ENCODE measurements at regions not wholly inside any gene's neighbourhood (a gene's known extent, or its start where the extent isn't known, plus 50 kb on each side); places are given as distances from the start of the nearest gene placed in this dataset.

- TF ChIP-seq SPI1 (IDR thresholded peaks at IDR 0.05; ENCODE audit: borderline replicate concordance, low read depth) (no peak), CTCF (IDR thresholded peaks at IDR 0.05; ENCODE audit: insufficient read depth, low read length) (peak; percentile 32), REST (IDR thresholded peaks at IDR 0.05; ENCODE audit: insufficient replicate concordance, low read depth) (no peak), GABPA (IDR thresholded peaks at IDR 0.05; ENCODE audit: low read depth) (no peak)
- no peak overlapping the region for H3K27ac ChIP-seq (replicated peaks)
- no peak overlapping the region for H3K4me3 ChIP-seq (replicated peaks; ENCODE audit: insufficient read depth, low read length)
- H3K27me3 ChIP-seq (ENCODE audit: insufficient read depth, poor library complexity, severe bottlenecking), result no peaks in the 10 kb centered on the region
- DNase-seq (ENCODE audit: low read depth in 1 of 2, low spot score in 1 of 2), result no peak
These were observed 55.4 kb downstream of the EPRS1 start for GRCh38 chr1:219990782-219991510.

GRCh38 chr1:219989766-219990165 lies 56.5 kb downstream of the EPRS1 start:
- no peak for TF ChIP-seq SPI1 (IDR thresholded peaks at IDR 0.05; ENCODE audit: borderline replicate concordance, low read depth)
- Histone ChIP-seq H3K4me3 (replicated peaks; ENCODE audit: insufficient read depth, low read length) (no peak overlapping the region), H3K27me3 (ENCODE audit: insufficient read depth, poor library complexity, severe bottlenecking) (no peaks in the 10 kb centered on the region), H3K27ac (replicated peaks) (no peak overlapping the region)
- no peak for DNase-seq (ENCODE audit: low read depth in 1 of 2, low spot score in 1 of 2)

- TF ChIP-seq POLR2AphosphoS5 (IDR thresholded peaks at IDR 0.05; ENCODE audit: low read depth), result no peak
- TF ChIP-seq REST (IDR thresholded peaks at IDR 0.05; ENCODE audit: insufficient replicate concordance, low read depth), result no peak
- no peak for TF ChIP-seq SPI1 (IDR thresholded peaks at IDR 0.05; ENCODE audit: borderline replicate concordance, low read depth)
- no peak for TF ChIP-seq CTCF (IDR thresholded peaks at IDR 0.05; ENCODE audit: insufficient read depth, low read length)
- TF ChIP-seq GABPA (IDR thresholded peaks at IDR 0.05; ENCODE audit: low read depth), result no peak
- Histone ChIP-seq H3K27ac (replicated peaks) (no peak overlapping the region), H3K27me3 (ENCODE audit: insufficient read depth, poor library complexity, severe bottlenecking) (no peaks in the 10 kb centered on the region), H3K4me3 (replicated peaks; ENCODE audit: insufficient read depth, low read length) (no peak overlapping the region)
- no peak for DNase-seq (ENCODE audit: low read depth in 1 of 2, low spot score in 1 of 2)
These were observed 57.5 kb downstream of the EPRS1 start for GRCh38 chr1:219988818-219989217.

GRCh38 chr1:219988387-219988786 lies 57.9 kb downstream of the EPRS1 start:
- no peak for TF ChIP-seq CTCF (IDR thresholded peaks at IDR 0.05; ENCODE audit: insufficient read depth, low read length)
- no peak for TF ChIP-seq GABPA (IDR thresholded peaks at IDR 0.05; ENCODE audit: low read depth)
- no peak for TF ChIP-seq REST (IDR thresholded peaks at IDR 0.05; ENCODE audit: insufficient replicate concordance, low read depth)
- TF ChIP-seq POLR2AphosphoS5 (IDR thresholded peaks at IDR 0.05; ENCODE audit: low read depth), result no peak
- TF ChIP-seq SPI1 (IDR thresholded peaks at IDR 0.05; ENCODE audit: borderline replicate concordance, low read depth), result no peak
- no peak overlapping the region for H3K27ac ChIP-seq (replicated peaks)
- no peaks in the 10 kb centered on the region for H3K27me3 ChIP-seq (ENCODE audit: insufficient read depth, poor library complexity, severe bottlenecking)
- no peak for DNase-seq (ENCODE audit: low read depth in 1 of 2, low spot score in 1 of 2)
- H3K4me3 ChIP-seq (replicated peaks; ENCODE audit: insufficient read depth, low read length), result no peak overlapping the region
